NCI-H1436 (cell line): ENCODE measurements at regions not wholly inside any gene's neighbourhood (a gene's known extent, or its start where the extent isn't known, plus 50 kb on each side); places are given as distances from the start of the nearest gene placed in this dataset.
"Not testable (repeated sequence)": the region's sequence is repeated elsewhere in the genome, so short reads cannot be mapped to it uniquely, and the experiment has no call there.

ENCODE experiments used
- DNase-seq: peaks from one replicate; lab custom pipeline; 2025; lab: John Stamatoyannopoulos, UW

DNA sequence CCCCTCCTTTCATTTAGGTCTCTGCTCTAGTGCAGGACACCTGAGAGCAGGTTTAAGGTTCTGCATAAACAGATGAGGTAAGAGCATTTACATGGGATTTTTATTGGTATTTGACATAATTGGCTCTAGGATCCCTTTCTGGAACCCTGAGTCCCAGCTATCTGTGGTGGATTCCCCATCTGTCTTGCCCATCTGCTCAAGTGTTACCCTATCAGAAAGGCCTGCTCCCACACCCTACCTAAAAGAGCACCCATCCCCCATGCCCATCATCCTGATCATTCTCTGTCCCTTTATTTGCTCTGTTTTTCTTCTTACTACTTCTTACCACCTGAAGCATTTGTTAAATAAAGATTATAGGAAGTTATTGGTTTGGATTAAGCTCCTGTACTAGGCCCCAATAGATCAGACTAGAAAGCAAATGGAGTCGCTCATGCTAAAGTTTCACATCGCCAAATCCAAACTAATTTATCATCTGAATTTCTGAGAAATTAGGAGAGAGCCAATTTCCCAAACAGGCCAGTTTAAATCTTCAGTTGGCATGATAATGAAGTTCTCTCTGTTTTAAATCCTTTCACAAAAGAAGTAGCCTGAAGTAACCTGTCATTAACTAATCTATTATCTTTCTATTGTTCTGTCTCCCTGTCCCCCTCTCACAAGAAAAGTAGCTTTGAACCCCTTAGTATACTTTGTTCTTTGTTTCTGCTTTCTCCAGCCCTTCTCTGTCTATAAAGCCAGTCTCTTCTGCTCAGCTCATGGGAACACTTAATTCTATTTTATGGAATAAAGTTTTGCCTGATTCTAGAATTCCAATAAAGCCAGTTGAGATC lies 178.6 kb downstream of the ZNF674 start:
- DNase-seq, result no peak

DNA sequence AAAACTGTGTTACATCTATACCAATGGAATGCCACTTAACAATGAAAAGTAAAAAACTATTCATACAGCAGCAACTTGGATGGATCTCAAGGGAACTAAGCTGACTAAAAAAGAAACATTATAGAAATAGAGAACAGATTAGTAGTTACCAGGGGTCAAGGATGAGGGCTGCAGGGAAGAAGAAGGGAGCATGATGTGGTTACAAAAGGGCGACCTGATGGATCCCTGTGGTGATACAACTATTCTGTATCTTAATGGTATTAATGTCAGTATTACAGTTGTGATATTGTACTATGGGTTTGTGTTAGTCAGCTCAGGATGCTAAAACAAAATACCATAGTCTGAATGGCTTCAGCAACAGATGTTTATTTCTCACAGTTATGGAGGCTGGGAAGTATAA lies 190.7 kb downstream of the ZNF674 start:
- DNase-seq, result no peak

DNA sequence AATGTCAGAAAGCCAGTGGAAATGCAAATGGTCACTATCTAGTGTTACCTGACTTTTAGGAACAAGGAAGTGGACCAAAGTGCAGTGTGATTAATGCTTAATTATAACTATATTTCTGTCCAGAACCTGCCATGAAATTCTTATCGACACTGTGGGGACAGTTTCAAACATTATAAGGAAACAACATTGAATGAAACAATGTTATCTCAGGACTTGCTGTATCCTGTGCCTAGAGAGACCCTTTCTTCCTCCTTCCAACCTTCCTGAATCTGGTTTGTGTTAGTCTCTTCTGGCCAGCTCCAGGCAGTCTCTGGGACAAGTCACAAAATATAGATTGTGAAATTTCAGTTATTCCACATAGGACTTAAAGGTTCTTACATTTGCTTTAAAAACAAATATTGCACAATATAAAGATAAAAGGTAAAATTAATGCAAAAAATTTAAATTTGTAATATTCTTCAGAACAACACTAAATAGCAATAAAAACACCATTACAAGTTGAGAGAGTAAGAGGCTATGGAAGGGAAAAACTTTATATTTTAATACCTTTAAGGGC lies 203.4 kb downstream of the ZNF674 start:
- no peak for DNase-seq

DNA sequence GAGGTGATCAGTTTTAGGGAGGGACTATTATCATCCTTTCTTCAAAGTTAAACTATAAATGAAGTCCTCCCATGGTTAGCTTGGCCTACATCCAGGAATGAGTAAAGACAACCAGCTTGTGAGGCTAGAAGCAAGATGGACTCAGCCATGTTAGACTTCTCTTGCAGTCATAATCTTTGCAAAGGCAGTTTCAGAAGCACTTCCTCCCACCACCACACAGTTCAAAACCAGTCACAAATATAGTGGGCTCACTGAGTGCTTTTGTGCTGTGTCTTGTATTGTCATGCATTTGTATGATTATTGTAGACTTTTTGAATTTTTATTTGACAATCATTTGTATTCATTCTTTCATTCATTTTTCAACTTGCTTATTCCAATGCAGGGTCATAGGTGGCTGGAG lies 204.5 kb downstream of the ZNF674 start:
- no peak for DNase-seq

DNA sequence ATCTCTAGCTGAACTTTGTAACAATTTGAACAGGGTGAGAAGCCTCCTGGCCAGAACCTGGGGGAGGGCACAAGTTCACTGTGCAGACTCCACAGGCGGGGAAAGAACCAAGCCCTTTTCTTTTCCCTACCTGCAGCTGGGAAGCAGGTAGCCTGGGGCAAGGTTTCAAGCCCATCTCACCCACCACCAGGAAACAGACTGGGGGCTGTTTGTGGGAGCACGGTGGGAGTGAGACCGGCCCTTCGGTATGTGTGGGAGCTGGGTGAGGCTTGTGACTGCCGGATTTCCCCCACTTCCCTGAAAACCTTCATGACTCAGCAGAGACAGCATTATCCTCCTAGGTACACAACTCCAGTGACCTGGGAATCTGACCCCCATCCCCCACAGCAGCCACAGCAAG lies 211.7 kb downstream of the ZNF674 start:
- DNase-seq, result no peak

DNA sequence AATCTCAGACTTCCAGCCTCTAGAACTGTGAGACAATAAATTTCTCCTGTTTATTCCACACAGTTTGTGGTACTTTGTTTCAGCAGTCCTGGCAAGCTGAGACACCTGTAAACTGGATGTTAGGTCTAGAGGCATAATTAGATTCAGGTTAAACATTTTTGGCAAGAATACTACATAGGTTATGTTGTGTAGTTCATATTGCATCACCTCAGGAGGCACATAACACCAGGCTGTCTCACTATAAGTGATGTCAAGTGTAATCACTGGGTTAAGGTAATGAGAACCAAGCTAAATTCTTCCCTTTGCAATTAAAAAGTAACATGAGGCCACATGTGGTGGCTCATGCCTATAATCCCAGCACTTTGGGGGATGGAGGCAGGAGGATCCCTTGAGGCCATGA lies 214.2 kb downstream of the ZNF674 start:
- no peak for DNase-seq

DNA sequence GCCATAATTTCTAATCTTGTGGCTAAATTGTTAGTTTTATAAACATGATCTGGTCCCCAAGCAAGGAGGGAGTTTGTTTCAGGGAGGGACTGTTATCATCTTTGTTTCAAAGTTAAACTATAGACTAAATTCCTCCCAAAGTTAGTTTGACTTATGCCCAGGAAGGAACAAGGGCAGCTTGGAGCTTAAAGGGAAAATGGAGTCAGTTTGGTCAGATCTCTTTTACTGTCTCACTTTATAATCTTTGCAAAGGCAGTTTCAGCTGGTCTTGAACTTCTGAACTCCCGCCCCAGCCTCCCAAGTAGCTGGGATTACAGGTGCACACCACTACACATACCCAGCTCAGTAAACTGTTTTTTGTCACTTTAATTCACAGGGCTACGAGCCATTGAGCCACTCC lies 214.7 kb downstream of the ZNF674 start:
- DNase-seq, result no peak

DNA sequence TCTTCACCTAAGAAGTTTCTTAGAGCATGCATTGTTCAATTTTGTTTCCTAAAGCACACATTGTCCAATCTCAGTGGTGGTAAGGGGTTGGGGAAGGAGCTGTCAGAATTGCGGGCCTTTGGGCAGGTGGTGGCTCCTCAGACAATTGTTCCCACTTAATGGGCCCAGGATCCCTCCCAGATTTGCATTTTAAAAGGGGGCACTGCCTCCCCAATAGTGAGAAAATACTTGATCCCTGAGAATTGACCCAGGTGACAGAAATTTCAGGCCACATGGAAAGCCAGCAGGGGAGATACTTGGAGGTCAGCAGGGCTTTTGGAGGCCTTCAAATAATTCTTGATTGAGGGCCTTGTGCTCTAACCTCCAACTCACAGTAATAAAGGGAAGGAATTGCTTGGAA lies 217.1 kb downstream of the ZNF674 start:
- no peak for DNase-seq

DNA sequence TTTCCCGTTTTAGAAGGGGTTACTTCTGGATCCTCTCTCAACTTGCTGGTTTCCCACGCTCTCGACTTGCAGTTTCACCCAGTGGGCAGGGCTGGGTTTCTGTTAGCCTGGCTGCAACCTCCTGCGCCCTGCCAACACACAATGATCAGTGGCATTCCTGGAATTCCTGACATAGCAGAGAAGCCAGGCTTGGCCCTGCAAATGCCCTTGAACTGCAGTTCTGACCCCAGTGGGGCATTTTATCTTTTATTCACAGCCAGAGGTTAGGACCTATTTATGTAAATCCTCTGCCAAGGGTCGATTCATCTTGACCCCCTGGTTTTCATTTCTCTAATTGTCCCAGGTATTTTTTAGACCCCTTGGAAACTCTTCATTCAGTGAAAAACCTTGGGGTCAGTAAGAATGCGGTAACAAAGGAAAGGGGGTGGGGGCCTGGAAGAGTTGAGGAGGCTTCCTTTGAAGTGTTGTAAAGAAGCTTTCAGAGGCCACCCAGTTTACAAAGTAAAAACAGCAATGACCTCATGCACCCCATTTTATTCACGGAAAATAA lies 217.6 kb downstream of the ZNF674 start:
- DNase-seq, result no peak

DNA sequence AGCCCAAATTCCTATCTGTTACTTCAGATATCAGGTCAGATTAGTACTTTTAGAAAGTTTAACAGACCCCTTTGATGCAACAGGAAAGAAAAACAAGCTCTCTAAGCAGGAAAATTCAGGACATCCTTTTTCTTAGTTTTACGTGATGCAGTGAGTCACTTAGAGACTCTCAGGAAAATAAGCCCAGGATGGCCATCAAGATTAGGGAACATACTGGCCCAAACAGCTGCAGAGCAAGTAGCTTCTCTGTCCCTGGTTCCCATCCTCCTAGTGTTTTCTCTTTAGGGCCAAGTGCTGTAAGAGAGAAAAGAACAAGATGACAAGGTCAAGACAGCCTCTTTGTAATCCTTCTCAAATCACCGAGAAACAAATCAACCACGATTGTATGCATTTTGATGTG lies 219.1 kb downstream of the ZNF674 start:
- no peak for DNase-seq

DNA sequence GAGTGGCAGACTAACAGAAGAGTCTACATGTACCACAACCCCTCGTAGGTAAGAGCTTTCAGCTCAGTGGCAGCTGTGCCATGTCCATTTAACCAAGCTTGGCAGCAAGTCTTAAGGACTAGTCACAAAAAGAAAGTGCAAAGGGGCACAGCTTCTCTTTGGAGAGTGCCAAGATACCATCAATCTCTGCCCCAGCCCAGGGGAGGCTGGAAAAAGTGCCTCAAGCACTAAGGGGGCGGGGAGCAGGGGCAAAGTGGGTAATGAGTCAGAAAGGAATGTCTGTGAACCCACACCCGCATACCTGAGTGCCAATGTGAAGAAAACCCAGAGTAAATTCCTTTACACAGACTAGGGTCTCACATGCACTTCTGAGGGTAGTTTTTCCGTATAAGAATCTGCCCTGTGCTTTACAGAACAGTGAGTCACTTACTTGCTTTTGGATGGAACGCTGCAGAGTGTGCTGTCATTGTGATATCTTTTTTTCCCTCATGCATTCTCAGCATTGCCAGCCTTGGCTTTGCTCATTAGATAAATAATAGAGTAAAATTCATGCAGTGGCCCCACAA lies 219.8 kb downstream of the ZNF674 start:
- no peak for DNase-seq

DNA sequence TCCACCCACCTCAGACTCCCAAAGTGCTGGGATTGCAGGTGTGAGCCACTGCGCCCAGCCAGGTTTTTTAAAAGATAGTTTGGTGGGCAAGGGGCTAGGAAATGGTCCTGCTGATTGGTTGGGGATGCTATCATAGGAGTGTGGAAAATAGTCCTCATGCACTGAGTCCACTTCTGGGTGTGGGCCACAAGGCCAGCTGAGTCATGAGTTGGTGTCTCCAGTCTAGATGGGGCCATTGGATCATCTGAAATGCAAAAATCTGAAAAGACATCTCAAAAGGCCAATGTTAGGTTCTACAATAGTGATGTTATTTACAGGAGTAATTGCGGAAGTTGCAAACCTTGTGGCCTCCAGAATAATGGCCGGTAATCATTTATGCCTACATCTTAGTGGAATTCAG lies 221.1 kb downstream of the ZNF674 start:
- DNase-seq, result no peak

DNA sequence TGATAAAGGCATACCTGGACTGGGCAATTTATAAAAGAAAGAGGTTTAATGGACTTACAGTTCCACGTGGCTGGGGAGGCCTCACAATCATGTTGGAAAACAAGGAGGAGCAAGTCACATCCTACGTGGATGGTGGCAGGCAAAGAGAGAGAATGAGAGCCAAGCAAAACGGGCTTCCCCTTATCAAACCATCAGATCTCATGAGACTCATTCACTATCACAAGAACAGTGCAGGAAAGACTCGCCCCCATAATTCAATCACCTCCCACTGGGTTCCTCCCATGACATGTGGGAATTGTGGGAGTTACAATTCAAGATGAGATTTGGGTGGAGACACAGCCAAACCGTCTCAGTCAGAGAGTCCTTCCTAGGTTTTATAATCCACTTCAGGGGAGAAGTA lies 222.3 kb downstream of the ZNF674 start:
- not testable (repeated sequence) for DNase-seq

DNA sequence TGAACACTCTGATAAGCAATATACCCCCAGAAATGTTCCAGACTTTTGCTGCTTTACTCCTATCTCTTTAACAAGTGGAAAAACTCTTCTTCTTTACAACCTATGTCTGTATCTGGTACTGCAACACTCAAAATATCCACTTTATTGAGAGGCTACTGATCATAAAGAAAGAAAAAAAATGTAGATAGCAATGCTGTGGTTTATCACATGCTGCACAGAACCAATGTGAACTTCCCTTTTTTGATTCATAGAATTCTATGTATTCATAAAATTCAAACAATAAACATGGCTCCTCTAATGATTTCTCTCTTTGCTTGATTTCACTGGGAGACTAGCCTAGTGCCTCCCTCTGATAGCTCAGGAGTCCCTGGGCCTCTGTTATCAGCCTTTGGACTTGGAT lies 223.5 kb downstream of the ZNF674 start:
- no peak for DNase-seq

DNA sequence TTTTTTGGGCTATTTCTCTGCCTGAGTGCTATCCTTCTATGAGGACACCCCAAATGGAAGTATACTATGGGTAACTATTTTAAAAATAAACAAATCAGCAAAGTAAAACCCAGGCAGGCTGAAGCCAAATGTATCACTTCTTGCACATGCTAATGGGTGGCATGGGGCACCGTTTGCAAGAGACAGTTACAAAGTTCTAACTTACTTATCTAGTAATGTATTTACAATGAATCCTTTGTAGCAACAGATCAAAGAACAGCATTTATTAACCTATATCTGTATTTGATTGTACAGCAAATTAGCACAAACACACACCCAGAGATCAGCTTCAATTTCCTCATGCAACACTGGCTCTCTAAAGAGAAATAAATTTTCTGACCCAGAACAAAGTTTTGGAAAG lies 225.5 kb downstream of the ZNF674 start:
- DNase-seq, result no peak

DNA sequence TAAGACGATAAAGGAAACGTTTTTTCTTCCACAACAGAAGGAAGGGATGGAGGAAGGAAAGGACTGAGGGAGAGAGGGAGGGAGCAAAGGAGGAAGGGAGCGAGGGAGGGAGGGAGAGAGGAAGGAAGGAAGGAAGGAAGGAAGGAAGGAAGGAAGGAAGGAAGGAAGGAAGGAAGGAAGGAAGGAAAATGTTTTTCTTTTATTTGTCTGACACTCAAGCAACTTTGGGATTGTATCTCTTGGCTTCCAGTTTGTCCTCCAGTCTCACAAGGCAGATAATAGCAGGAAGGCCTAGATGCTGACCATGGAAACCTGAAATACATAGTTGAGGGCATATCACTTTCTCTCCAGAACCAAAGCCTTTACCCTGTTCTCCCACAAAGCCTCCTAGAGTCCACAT lies 226.7 kb downstream of the ZNF674 start:
- DNase-seq, result no peak

DNA sequence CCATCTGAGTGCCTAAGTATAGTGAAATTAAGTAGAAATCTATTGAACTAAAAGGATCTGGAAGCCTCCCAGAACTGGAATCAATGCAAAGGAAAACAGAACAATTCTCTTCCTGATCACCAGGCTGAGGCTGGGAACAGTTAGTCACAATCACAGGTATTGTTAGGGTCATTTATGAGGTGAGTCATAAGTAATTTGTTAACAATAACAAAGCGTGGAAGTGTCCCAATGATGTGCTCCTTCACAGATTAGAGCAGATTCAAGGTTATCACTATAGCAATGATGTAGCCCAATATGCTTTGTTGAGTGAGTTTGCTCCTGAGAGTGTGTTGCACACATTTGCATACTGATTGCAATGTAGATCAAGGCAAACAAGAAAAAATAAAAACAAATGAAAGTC lies 228.1 kb downstream of the ZNF674 start:
- DNase-seq, result no peak

DNA sequence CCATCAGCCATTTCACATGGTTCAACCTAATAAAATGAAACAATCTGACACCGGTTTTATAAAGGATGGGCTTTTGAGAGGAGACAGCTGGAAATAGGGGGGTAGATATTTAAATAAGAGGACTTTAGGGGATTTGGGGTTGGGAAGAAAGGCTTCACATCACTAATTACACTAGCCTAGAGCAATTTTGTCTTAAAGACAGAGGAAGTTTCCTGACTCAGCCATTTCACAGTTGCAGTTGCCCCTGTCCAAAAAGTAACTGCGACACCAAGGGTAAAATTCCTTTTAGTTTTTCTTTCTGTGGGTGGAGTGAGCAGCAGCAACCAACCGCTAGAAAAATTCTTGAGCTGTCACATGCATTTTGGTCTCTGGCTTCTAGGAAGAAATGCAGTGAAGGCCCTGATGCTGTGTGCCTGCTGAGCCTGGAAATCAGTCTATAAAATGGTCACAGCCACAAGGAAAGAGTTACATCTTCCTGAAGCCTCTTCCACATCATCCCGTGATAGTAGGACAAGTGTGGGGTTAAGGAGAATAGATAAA lies 233.6 kb downstream of the ZNF674 start:
- DNase-seq, result no peak

DNA sequence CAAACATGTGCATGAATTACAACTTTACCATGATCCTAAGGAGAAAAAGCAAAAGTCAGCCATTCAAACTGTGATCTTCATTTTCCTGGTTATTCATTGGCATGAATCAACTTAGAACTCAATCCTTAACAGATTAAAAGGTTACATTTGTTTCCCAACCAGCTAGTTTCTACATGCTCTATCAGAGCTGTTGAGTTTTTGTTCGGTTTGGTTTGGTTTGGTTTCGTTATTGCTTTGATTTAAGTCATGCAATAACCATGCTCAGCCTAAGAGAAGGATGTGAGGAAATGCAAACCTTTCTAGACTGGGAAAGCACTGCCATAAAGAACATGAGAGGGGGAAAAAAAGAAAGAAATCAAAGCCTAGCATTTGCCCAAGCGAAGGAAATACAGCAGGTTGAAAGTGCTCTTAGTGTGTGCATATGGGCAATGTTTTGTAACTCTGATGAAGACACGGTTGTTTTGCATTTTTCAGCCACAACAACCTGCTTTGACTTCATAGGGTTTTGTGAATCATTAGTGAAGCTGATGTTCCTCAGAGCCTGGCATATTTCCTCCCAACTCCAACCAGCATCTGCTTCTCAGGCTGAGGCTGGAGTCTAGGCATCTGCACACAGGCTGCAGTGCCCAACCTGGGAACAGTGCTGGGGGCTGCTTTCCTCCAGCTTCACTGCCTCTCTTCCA lies 234.3 kb downstream of the ZNF674 start:
- no peak for DNase-seq

DNA sequence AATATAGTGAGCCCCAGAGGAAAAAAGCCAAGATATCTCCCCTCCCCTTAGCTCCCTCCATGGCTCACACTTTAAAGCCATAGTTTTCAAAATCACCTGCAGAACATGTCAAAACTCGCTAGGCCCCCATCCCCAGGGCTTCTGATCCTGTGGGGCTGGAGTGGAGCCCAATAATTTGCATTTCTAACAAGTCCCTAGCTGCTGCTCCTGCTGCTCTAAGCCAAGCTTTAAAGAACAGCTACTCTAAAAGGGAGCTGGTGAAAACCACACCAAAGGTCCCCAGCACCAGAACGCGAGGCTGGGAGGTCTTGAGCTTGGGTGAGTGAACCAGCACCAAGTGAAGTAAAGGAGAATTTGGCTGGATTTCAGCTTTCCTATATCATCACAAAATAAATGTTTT lies 237.1 kb downstream of the ZNF674 start:
- no peak for DNase-seq

DNA sequence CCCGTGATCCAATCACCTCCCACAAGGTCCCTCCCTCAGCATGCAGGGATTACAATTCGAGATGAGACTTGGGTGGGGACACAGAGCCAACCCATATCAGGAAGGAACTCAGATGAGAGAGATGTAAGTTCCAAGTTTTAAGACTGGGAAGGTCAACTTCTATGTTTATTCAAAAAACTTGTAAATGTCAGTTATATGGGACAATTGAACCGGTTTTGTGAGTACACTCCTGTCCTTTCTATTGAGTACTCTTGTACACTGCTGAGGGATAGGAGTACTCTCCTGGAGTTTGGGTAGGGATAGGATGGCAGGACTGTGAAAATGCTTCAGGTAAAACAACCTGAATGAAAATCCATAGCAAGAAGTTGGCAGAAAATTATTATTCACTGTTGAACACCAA lies 239.1 kb downstream of the ZNF674 start:
- no peak for DNase-seq

DNA sequence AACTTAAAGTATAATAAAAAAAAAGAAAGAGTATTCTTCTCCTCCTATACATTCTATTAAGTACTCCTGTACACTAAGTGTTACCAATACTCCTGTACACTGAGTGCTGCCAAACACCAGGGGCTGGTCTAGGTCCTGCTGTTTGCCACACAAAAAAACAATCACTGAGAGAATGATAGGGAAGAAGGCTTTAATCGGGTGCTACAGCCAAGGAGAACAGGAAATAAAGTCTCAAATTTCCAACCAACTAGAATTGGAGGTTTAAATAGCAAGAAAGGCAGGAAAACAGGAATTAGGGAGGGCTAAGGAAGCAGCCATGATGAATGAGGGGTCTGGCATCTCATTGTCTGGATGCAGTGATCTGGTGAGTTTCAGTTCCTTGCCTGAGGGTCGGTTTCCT lies 239.8 kb downstream of the ZNF674 start:
- DNase-seq, result no peak

DNA sequence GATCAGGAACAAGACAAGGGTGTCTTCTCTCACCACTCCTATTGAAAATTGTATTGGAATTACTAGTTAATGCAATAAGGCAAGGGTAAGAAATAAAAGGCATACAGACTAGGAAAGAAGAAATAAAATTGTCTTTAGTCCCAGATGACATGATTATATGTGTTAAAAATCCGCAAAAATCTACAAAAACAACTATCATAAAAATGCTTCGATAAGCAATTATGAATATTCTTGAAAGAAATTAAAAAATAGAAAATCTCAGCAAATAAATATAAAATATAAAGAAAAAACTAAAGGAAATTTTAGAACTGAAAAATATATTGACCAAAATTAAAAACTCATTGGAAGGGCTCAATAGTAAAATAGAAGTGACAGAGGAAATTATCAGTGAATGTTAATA lies 243.3 kb downstream of the ZNF674 start:
- DNase-seq, result no peak
